SW 1271 (cell line): ENCODE measurements at regions not wholly inside any gene's neighbourhood (a gene's known extent, or its start where the extent isn't known, plus 50 kb on each side); places are given as distances from the start of the nearest gene placed in this dataset.
"Not testable (repeated sequence)": the region's sequence is repeated elsewhere in the genome, so short reads cannot be mapped to it uniquely, and the experiment has no call there.

Source experiments
- DNase-seq, 2 experiments: peaks; one replicate each; lab custom pipeline; 2025; lab: John Stamatoyannopoulos, UW

DNA sequence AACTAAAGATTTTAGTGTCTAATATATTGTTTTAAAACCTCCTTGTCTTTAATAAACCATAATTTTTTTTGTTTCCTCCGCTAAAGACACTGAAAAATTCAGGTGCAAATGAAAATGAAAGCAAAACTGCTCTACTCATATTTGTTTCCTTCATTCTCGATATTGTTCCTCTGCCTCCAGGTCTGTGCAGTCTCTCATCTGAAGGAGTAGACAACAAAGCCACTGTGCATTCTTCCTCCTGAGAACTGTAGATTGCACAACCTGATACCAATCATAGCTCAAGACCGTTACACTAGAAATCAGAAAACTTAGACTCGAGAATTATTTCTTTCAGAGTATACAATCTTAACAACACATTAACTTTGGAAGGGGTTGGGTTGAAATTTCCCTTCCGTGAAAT lies 373.1 kb upstream of the CXADR start:
- DNase-seq = no peak

DNA sequence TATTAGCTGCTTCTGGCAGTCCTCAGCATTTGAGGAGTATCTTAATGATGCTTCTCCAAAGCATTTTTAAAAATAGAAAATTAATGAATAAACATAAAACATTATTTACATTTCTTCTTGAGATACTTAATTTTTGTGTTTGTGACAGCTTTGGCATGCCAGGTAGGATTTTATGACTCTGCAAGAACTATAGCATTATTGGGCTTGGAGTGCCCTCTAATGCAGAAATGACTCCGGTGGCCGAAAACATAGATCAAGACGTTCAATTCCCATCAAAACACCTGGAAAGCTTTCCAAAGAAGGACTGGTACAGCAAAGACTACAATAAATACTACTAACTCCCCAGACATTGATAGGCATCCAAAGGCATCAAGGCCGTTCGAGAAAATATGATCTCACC lies 366.4 kb upstream of the CXADR start:
- no peak for DNase-seq

DNA sequence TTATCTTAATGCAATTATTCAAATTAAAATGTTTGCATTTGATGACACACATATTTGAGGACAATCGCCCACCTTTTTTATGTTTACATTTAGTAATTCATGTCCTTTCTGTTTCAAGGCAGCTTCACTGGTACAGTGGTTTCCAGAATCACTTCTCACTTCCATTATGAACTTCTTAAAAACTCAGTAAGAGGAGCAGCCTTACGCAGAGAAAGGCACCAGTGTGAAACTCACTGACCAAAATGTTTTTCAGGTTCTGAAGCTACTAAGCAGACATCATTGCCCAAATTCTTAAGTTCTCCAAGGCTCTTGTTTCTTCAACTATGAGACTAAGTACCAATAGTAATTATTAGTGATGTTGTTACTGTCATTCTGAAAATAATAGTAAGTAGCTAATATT lies 353.1 kb upstream of the CXADR start:
- no peak for DNase-seq

DNA sequence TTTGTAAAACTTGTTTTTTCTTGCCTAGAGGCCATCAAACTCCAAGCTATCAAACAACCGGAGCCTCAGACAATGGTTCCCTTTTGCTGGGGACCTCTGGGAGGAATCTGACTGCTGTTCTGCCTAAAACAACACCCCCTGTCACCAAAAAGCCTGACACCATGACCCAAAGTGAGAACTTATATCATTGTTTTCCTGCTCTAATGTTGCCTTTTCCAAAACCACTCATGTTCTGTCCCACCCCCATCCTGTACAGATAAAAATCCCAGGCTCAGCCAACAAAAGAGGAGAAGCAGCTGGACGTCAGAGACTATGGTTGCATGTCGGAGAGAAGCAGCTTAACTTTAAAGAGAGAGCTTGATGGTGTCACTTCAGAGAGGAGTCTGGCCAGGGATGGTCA lies 327.2 kb upstream of the CXADR start:
- DNase-seq = no peak

DNA sequence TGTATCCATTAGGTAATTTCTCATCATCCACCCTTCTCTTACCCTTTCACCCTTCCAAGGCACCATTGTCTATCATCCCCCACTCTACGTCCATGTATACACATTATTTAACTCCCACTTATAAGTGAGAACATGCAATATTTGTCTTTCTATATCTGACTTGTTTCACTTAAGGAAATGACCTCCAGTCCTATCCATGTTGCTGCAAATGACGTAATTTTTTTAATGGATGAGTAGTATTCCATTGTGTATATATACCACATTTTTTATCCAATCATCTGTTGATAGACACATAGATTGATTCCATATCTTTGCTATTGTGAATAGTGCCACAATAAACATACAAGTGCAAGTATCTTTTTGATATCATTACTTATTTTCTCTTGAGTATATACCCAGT lies 322.9 kb upstream of the CXADR start:
- no peak for DNase-seq

DNA sequence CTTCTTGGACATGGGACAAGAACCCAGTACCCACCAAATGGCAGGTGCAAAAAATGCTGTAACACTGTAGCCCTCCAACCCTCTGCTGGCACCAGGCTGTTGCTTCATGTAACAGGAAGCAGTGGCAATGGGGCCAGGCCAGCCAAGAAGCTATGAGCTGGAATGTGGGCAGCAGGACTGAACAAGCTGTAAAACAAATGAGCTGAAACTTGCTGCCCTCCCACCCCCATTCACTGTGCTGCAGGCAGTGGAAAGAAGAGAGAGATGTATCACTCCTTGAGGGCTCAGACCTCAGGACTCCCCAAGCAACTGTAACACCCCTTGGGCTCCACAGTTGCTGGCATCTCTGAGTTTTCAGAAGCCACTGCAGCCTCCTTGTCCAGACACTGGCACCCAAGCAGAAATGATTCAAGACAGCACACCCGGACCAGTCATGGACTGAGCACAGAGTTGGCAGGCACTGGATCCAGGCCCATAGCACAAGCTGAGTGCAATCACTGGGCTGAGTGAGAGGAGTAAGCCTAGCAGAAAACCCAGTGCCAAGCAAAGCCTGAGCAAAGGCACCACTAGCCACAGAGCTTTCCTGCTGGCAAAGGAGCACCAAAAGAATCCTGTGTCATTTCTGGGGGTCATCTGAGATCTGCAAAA lies 321.4 kb upstream of the CXADR start:
- DNase-seq = no peak

DNA sequence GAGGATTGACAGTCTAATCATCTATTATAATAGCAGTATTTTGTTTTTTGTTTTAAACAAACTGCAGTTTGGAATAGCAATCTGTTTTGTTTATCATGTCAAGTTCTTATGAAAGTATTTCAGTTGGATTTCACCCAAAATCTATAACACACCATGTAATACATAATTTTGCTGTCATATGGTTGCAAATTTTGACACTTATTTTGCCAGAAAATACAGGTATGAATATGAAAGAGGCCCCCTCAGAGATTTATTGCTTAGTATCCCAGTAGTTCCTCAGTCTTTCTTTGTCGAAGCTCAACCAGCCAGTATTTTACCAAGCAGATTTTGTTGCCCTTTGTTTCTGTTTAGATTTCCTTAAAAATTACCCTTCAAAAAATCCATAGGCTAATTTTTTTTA lies 317.5 kb upstream of the CXADR start:
- no peak for DNase-seq

DNA sequence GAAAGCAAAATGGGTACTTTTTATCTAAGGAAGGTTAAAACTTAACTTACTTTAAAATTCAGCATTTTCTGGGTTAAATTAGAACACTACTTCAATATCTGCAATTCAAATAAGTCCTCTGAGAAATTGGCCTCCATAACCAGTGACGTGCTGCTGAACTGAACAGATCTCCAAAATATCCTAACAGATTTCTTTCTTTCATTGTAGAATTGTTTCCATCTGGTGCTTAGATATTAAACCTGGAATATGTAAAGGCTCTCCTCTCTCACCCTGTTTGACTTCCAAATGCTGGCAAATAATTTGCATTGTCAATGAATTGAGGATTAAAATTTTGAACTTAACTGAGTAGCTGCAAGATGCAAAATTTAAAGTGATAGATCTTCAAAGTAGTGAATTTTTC lies 316.9 kb upstream of the CXADR start:
- no peak for DNase-seq

DNA sequence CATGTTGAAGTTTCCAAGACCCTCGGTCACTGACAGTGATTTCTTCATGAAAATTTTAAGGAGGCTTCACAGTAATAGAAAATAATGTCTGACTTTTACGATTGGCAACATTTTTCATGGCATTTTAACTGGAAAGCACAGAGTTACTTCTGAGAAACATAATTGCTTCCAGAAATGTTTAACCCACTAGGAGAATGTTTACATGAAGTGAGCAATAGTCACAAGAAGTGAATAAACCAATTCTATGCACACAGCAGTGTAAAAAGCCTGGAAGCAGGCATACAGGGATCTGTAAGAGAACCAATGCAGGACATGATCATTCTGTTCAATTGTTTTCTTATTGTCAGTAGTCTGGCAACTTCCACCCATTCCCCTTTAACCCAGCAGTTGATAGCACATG lies 316.2 kb upstream of the CXADR start:
- no peak for DNase-seq

DNA sequence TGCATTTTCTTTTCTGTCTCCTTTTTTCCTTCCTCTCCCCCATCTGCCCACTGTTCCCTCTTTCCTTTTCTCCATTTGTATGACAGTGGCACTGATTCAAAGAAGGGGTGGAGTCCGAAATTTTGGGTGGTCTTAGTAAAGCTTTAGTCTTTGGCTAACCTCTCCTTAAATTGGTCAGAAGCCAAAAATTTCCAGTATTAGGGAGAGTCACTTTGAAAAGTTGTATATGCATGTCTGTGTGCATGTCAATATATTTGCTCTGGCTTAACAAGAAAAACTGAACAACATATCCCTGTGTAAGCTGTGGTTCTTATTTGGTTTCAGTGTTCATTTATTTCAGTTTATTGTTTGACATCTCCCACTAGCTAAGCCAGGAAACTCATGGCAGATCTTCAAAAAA lies 314.8 kb upstream of the CXADR start:
- DNase-seq = no peak

DNA sequence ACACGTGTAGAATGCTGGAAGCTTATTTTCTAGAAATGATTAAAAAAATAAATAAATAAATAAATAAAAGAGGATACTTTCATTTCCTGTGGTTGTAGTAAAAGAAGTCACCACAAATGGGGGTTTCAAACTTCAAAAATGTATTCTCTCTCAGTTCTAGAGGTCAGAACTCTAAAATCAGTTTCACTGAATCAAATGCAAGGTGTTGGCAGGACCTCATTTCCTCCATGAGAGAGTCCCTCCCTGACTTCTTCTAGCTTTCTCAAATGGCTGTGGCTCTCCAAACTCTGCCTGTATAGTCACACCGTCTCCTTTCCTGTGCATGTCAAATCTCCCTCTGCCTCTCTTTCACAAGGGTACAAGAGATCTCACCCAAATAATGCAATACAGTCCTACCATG lies 312.6 kb upstream of the CXADR start:
- DNase-seq = no peak

DNA sequence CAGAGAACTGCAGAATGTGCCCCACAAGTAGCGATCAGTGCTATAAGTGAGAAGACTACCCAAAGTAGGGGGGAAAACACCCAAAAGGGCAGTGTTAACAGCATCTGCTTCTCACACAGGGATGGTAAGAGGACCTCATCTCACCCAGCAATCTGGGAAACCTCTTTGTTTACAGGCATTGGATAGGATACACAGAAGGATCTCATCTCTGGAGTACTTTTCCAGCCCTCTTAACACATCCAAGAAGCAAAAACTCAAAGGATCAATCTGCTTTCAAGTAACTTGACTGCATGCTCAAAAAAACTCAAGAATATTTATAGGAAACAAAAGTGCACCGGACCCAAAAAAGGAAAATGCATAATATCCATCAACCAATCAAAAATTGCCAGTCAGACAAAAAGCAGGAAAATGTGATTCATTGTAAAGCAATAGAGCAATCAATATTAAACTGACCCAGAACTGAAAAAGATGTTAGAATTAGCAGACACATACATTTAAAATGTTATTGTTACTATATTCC lies 311.0 kb upstream of the CXADR start:
- DNase-seq = no peak

DNA sequence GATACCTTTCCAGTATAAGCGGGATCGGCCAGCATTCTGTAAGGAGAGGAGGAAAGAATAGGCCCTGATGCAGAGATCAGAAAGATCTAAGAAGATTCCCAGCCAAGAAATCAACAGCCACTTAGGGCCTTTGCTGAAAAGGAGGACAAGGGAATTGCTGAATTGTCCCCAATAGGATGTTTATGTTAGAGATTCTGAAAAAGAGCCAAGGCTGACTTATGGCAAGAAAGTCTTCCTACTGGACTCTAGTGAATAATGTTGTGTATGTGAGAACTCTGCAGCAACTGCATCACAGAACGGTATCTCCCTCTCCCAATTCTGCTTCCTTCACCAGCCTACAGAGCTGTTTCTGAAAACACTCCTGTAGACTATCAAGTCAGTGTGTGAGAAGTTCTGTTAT lies 298.0 kb upstream of the CXADR start:
- no peak for DNase-seq

DNA sequence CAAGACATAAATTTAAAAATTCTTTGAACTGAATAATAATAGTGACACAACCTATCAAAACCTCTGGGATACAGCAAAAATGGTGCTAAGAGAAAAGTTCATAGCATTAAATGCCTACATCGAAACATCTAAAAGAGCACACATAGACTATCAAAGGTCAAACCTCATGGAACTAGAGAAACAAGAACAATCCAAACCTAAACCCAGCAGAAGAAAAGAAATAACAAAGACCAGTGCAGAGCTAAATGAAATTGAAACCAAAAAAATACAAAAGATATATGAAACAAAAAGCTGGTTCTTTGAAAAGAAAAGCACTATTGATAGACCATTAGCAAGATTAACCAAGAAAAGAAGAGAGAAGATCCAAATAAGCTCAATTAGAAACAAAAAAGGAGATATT lies 293.8 kb upstream of the CXADR start:
- DNase-seq = not testable (repeated sequence)

DNA sequence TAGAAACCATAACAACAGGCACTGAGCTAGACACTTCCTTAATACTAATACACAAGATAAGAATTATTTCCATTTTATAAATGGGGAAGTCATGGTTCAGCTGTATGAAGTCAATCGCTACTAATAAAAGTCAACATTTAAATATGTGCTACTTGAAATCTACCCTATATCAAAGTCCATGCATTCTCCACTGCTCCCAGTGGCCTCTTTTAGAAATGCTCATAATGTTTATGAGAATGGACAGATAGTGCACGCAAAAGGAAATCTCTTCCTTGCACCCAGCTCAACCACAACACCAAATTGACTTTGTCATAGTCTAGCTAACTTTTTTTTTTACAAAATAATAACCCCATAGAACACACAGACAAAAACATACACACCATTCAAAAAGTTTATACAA lies 281.7 kb upstream of the CXADR start:
- no peak for DNase-seq

DNA sequence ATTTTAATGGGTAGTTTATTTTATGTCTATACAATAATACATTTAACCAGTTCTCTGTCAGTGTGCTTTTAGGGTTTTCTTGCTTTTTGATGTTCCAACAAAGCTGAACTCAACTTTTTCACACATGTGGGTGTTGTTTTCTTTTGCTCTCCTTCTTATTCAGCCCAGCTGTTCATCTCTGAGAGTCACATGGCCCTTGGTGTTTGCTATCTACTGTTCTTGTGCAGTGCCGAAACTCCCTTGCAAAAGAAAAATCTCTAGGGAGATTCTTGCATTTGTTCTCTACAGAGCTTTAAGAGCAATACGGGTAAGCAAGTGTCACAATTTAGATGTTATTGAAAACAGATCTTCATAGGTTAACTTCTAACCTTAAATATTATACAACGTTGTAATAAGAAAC lies 281.1 kb upstream of the CXADR start:
- DNase-seq = no peak

DNA sequence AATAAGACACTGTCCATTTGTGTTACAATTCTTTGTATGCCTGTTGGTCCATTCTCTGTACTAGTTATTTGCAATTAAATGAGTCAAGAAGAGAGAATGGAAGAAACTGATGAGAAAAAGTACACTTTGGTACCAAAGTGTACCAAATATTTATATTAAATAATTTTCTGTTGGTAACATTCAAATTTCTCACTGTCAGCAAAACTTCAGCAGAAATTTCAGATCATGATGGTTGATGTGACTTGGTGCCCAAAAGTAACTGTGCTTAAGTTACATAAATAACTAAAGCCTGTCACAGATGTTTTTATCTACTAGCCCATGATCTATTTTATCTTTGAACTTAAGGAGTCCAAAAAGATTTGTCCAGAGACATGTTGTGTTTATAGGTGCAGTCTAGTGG lies 274.4 kb upstream of the CXADR start:
- DNase-seq = no peak

DNA sequence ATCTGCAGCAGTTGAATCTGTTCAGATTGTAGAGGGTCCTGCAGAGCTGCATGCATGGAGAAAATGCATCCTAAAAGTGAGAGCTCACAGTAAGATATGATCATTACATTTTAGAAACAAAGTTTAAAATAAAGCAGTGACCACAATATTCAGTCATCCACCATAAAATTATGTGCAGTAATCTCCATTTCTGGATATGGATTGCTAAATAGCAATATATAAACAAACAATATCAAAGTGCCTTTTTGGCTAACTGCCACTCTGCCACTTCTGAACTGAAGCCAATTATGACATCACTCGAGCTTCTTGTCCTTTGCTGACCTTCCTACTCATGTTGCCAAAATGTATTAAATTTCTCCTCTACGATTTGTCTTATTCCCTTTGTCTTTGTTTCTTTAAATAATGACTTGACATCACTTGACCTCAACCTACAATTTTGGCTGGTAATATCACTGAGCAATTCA lies 262.0 kb upstream of the CXADR start:
- DNase-seq = no peak

DNA sequence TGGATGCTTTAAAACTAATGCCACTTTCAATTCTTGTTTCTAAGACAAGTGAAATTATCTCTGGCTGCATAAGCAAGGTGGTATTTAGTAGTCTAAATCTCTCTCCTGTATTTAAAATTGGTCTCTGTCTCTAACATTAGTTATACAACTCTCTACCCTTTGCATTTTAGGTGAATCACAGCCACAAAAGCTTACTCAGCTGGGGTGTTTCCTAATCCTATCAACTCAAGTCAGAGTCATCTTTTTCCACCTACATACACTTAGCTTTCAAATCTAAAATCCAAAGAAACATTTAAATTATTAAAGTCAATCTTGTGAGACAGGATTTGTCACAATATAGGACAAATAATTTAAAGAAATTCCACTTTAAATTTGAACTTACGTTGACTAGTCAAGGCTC lies 255.1 kb upstream of the CXADR start:
- DNase-seq = no peak

DNA sequence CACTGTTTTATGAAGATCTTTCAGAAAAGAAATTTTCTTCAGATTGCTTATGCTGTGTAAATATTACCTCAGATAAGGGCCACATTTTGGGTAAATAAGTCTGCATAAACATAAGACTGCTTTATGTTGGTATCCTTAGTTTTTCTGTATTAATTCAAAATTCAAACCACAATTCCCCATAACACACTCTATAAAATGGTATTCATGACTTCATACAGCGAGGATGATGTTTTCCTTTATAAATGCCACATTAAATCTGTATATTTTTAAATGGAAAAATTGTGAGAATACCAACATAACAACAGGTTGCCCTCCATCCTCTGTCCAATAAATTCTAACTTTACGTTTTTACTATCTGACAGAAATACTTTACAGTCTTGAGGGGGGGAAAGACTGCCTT lies 248.7 kb upstream of the CXADR start:
- no peak for DNase-seq

DNA sequence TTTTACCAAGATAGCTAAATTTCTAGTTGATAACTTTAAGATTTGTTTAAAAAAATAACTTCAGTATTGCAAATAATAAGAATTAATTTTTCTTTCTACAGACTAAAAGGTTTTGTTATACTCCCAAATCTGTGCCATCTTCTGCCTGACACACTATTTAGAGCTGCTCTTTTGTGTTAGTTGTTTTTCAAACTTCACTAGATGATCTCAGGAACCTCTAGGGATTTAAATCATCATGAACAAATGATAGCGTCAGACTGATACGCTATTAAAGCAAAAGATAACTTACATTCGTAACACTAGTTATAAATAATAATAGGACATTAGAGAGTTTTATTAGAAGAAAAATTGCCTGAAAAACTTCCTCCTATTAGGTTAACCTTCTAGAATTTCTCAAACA lies 243.1 kb upstream of the CXADR start:
- no peak for DNase-seq

DNA sequence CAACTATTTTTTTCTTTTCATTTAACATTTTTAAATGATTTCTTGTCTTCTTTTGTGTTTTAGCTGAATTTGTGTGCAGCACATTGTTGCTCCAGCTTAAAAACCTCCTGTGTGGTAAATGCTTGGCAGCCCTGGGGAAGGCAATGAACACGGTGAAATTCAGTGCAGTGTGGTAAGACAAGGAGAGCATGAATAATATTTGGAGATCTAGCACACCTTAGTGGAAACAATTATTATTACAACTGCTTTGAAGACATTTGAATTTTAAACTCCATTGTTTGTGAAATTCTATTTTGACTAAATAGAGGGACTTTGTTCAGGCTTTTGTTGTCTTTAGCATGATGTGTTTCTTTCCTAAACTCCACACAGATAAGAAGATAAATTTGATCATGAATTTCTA lies 242.6 kb upstream of the CXADR start:
- peak; percentile 2 to 19 for DNase-seq

DNA sequence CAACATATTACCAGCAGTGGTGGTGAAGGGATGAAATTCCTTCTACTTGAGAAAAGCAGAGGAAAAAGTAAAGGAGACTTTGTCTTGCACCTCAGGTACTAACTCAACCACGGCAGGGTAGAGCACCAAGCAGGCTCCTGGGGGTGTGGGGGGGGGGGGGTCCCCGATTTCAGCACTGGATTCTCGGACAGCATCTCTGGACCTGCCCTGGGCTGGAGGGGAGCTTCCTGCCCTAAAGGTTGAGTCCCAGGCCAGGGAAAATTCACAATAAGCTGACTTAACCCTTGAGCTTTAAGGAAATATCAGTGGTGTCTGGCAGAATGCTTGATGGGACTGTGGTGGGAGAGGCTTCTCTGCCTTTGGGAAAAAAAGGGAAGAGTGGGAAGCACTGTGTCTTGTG lies 233.2 kb upstream of the CXADR start:
- no peak for DNase-seq

DNA sequence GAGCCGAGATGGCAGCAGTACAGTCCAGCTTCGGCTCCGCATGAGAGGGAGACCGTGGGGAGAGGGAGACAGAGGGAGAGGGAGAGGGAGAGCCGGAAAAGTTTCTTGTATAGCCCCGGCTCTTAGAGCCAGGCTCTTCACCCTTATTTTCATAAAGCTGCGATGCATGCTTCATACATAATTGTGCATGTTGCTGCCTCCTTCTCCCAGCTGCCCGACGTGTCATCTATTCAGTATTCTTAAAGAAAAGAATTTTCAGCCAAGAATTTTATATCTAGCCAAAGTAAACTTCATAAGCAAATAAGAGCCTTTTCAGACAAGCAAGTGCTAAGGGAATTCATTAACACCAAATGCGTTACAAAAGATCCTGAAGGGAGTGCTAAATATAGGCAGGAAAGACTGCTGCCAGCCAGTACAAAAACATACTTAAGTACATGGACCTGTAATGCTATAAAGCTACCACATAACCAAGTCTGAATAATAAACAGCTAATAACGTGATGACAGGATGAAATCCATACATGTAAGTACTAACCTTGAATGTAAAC lies 219.8 kb upstream of the CXADR start:
- DNase-seq = not testable (repeated sequence)
